Heart right ventricle (tissue), 16 donors: ENCODE measurements at regions not wholly inside any gene's neighbourhood (a gene's known extent, or its start where the extent isn't known, plus 50 kb on each side); places are given as distances from the start of the nearest gene placed in this dataset.

ENCODE experiments used
- ATAC-seq, 8 donors: fragments of 200-7000 bp; cut with Tn5 transposase; one replicate each; pipeline ENCODE4 v1.9.1; 2020; ENCODE audit warnings: mild to moderate bottlenecking in 8 of 8, moderate library complexity in 8 of 8, moderate number of reproducible peaks in 1 of 8
- DNase-seq, 2 donors: peaks; one replicate each; pipeline ENCODE4 v3.0.0-alpha.2; 2020
- H3K27ac ChIP-seq, 10 donors: fragments of 200-600 bp; sonication (generic) in 2 of 10; one replicate each; pipeline versions ENCODE4 v1.5.0 to v1.8.0; 2020 to 2022; ENCODE audit warnings: mild to moderate bottlenecking in 3 of 10
- H3K27me3 ChIP-seq, 7 donors: fragments of 200-600 bp; one replicate each; pipeline ENCODE4 v1.8.0; 2021 to 2022; ENCODE audit warnings: mild to moderate bottlenecking in 2 of 7
- H3K36me3 ChIP-seq, 9 donors: fragments of 200-600 bp; sonication (generic) in 1 of 9; one replicate each; pipeline versions ENCODE4 v1.5.0 to v1.8.0; 2020 to 2022; ENCODE audit warnings: mild to moderate bottlenecking in 2 of 9
- H3K4me1 ChIP-seq, 9 donors: fragments of 200-600 bp; sonication (generic) in 1 of 9; one replicate each; pipeline versions ENCODE4 v1.5.0 to v1.8.0; 2020 to 2022; ENCODE audit warnings: mild to moderate bottlenecking in 4 of 9
- H3K4me3 ChIP-seq, 10 donors: fragments of 200-600 bp; sonication (generic) in 2 of 10; one replicate each; pipeline versions ENCODE4 v1.5.0 to v1.8.0; 2020 to 2022; ENCODE audit warnings: mild to moderate bottlenecking in 7 of 10, moderate library complexity in 2 of 10
- H3K9me3 ChIP-seq, 11 donors: fragments of 200-600 bp in 10 of 11; sonication (generic) in 2 of 11; one replicate each; pipeline versions ENCODE4 v1.5.0 to v1.8.0; 2013 to 2022; ENCODE audit warnings: mild to moderate bottlenecking in 2 of 11, control low read depth in 1 of 11, moderate library complexity in 1 of 11
- CTCF ChIP-seq, 9 donors: fragments of 200-600 bp; sonication (generic) in 2 of 9; IDR thresholded peaks; one replicate each; pipeline versions ENCODE4 v1.5.0 to v1.8.0; 2021 to 2022; ENCODE audit warnings: antibody characterized with exemption in 9 of 9, mild to moderate bottlenecking in 5 of 9, moderate library complexity in 1 of 9
- WGBS, 2 donors: extraction: QIAGEN DNeasy Blood & Tissue Kit; methylation state at CpG; one replicate each; pipeline ENCODE4 v1.1.7; 2013; ENCODE audit warnings: inconsistent platforms in 1 of 2; 5-methylcytosine and 5-hydroxymethylcytosine counted together
- intact Hi-C, 10 donors: fragments of 100-400 bp; cut with DNase I; formaldehyde crosslinking; loops; one replicate each; pipeline versions ENCODE4 v1.11.1 to v1.14.2; 2022
- donor health status: Arrhythmogenic right ventricular cardiomyopathy.
- donor health status: ischemic (EF 13 %, LVEDD 7.1; RV severe dilation, severe dysfunction).
- donor health status: healthy with polysubstance abuse.
- donor health status: DM: no; HTN: yes; CAD: no.
- donor health status: DM: no; HTN: no; CAD: no.
- donor health status: ischemic (EF 25% LVEDD 6.9; RV normal size, moderate dysfunction).
- donor health status: ischemic (EF 25% LVEDD 5.7; RV mildly dilated, moderate dysfunction).
- donor health status: healthy.
- donor health status: DM: yes; HTN: yes; CAD: no.
- donor health status: Ischemic cardiomyopathy.
- donor health status: ischemic (EF 35%, LVEDD 5.7; RV mildly dilated, moderate dysfunction).
- donor health status: nonischemic (EF 11% LVEDD 7.7; RV severe dilation, severe dysfunction).
- donor health status: DM: yes; HTN: yes; CAD: no.
- donor health status: PGD.
- donor health status: ischemic (EF 29% LVEDD 5.4; RV normal size, mild dysfunction).
- donor health status: nonischemic (EF 23%, LVEDD 6.1; RV moderate dilation, normal function).

GRCh38 chr18:28854964-28855363 is 678.0 kb upstream of the CDH2 start:
- DNase-seq (no peak), ATAC-seq (peak in 7 of 8 donors; percentile 33 to 80 (median 75))
- Histone ChIP-seq H3K4me3 (no peak overlapping the region), H3K27ac (peak overlapping the region in 4 of 10 donors; percentile 9 to 37 (median 18)), H3K9me3 (peaks cover 0 to 8% (median 0%) of the 10 kb centered on the region in 11 donors), H3K36me3 (no peaks in the 10 kb centered on the region), H3K27me3 (no peaks in the 10 kb centered on the region), H3K4me1 (peaks cover 0 to 7% (median 0%) of the 10 kb centered on the region in 9 donors)
- no peak for TF ChIP-seq CTCF (IDR thresholded peaks at IDR 0.05)
- 35 to 47% methylated on average over 1 of the region's 1 CpG for WGBS, 2 donors
- intact Hi-C loops: no loop called here

GRCh38 chr18:28846958-28847357 is 670.0 kb upstream of the CDH2 start:
- Histone ChIP-seq H3K4me3 (no peak overlapping the region), H3K4me1 (no peaks in the 10 kb centered on the region), H3K9me3 (peaks cover 0 to 31% (median 0%) of the 10 kb centered on the region in 11 donors), H3K27me3 (no peaks in the 10 kb centered on the region), H3K27ac (no peak overlapping the region), H3K36me3 (no peaks in the 10 kb centered on the region)
- no peak for ATAC-seq
- 78 to 84% methylated on average over 3 of the region's 3 CpGs for WGBS, 2 donors
- intact Hi-C loops: no loop called here
- TF ChIP-seq CTCF (IDR thresholded peaks at IDR 0.05): no peak
- DNase-seq: no peak

GRCh38 chr18:28837100-28837499 is 660.2 kb upstream of the CDH2 start:
- intact Hi-C loops: no loop called here
- no peak overlapping the region for H3K4me3 ChIP-seq
- ATAC-seq (no peak), DNase-seq (no peak)
- no peak overlapping the region for H3K27ac ChIP-seq
- no peak for TF ChIP-seq CTCF (IDR thresholded peaks at IDR 0.05)
- no peaks in the 10 kb centered on the region for H3K36me3 ChIP-seq
- no peaks in the 10 kb centered on the region for H3K4me1 ChIP-seq
- H3K27me3 ChIP-seq: no peaks in the 10 kb centered on the region
- 77 to 82% methylated on average over 2 of the region's 2 CpGs for WGBS, 2 donors
- no peaks in the 10 kb centered on the region for H3K9me3 ChIP-seq

GRCh38 chr18:28834889-28835288 is 658.0 kb upstream of the CDH2 start:
- H3K4me1 ChIP-seq: no peaks in the 10 kb centered on the region
- no peaks in the 10 kb centered on the region for H3K27me3 ChIP-seq
- no peak for TF ChIP-seq CTCF (IDR thresholded peaks at IDR 0.05)
- no peak overlapping the region for H3K4me3 ChIP-seq
- no peaks in the 10 kb centered on the region for H3K9me3 ChIP-seq
- ATAC-seq (no peak), DNase-seq (no peak)
- 88 to 91% methylated on average over 4 of the region's 4 CpGs for WGBS, 2 donors
- no peaks in the 10 kb centered on the region for H3K36me3 ChIP-seq
- H3K27ac ChIP-seq: no peak overlapping the region
- intact Hi-C loops: no loop called here

GRCh38 chr18:28831908-28832307 is 655.0 kb upstream of the CDH2 start:
- no peaks in the 10 kb centered on the region for H3K27me3 ChIP-seq
- H3K27ac ChIP-seq: no peak overlapping the region
- H3K36me3 ChIP-seq: no peaks in the 10 kb centered on the region
- no peak for DNase-seq
- intact Hi-C loops: no loop called here
- H3K4me1 ChIP-seq: no peaks in the 10 kb centered on the region
- H3K4me3 ChIP-seq: no peak overlapping the region
- TF ChIP-seq CTCF (IDR thresholded peaks at IDR 0.05): no peak
- no peaks in the 10 kb centered on the region for H3K9me3 ChIP-seq
- ATAC-seq: no peak
